GM23338 (cell line): ENCODE measurements at regions not wholly inside any gene's neighbourhood (a gene's known extent, or its start where the extent isn't known, plus 50 kb on each side); places are given as distances from the start of the nearest gene placed in this dataset.

Source experiments
- CREB1 ChIP-seq: fragments of 250-450 bp; sonication (Bioruptor Pico); IDR thresholded peaks from 2 replicates; pipeline ENCODE4 v1.5.0; 2020; ENCODE audit warnings: low read depth, mild to moderate bottlenecking, moderate library complexity
- EZH2 ChIP-seq: fragments of 200-600 bp; sonication (generic); IDR thresholded peaks from one replicate; pipeline ENCODE4 v1.8.0; 2017; ENCODE audit warnings: antibody characterized with exemption, mild to moderate bottlenecking, low read depth; ENCODE audit not compliant: unreplicated experiment
- EZH2phosphoT487 ChIP-seq: fragments of 200-600 bp; sonication (generic); IDR thresholded peaks from one replicate; pipeline ENCODE4 v1.8.1; 2018; ENCODE audit warnings: antibody characterized with exemption; ENCODE audit not compliant: unreplicated experiment
- JUNB ChIP-seq: IDR thresholded peaks from one replicate; pipeline ENCODE4 v1.6.1; 2016; ENCODE audit warnings: antibody characterized with exemption; ENCODE audit not compliant: unreplicated experiment
- NANOG ChIP-seq: IDR thresholded peaks from 2 replicates; pipeline ENCODE4 v1.6.1; 2016; ENCODE audit warnings: antibody characterized with exemption, borderline replicate concordance
- POLR2AphosphoS5 ChIP-seq: IDR thresholded peaks from 2 replicates; pipeline ENCODE4 v1.6.1; 2016; ENCODE audit warnings: antibody characterized with exemption, low read depth
- ZNF114 ChIP-seq: fragments of 250-450 bp; sonication (Bioruptor Pico); IDR thresholded peaks from 2 replicates; pipeline ENCODE4 v1.5.0; 2020; ENCODE audit warnings: mild to moderate bottlenecking, moderate library complexity
- ZNF331 ChIP-seq: fragments of 250-450 bp; sonication (Bioruptor Pico); IDR thresholded peaks from 2 replicates; pipeline ENCODE4 v1.5.0; 2020; ENCODE audit warnings: low read depth, mild to moderate bottlenecking, moderate library complexity
- TF ChIP-seq, protein P1 (sequence below), 2 experiments: fragments of 200-600 bp in 1 of 2; sonication (generic) in 1 of 2; conservative IDR thresholded peaks; 2 replicates each; pipeline versions ENCODE4 v1.5.1 to v1.6.1; 2016 to 2017; ENCODE audit warnings: antibody characterized with exemption in 2 of 2, low read depth in 2 of 2, mild to moderate bottlenecking in 2 of 2, moderate library complexity in 1 of 2
- TF ChIP-seq, protein P2 (sequence below): IDR thresholded peaks from one replicate; pipeline ENCODE4 v1.6.1; 2018; ENCODE audit warnings: antibody characterized with exemption; ENCODE audit not compliant: unreplicated experiment
- TF ChIP-seq, protein P3 (sequence below): IDR thresholded peaks from 2 replicates; pipeline ENCODE4 v1.6.1; 2016; ENCODE audit warnings: antibody characterized with exemption
- TF ChIP-seq, protein P4 (sequence below): fragments of 250-450 bp; sonication (Bioruptor Pico); IDR thresholded peaks from 2 replicates; pipeline ENCODE4 v1.5.0; 2020; ENCODE audit warnings: mild to moderate bottlenecking, moderate library complexity

DNA sequence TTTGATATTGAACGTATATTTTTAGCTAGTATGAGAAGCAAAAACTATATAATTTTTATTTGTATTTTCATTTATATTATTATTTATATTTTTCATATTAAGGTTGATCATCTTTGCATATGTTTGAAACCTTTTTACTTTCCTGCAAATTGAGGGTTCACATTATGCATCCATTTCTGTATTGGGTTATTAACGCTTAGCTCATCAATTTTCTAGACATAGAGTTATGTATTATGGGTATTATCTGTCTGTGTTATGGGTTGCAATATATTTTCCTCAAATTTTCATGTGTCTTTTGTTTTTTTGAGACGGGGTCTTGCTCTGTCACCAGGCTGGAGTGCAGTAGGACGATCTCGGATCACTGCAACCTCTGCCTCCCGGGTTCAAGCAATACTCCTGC lies 2377.0 kb upstream of the WWC1 start:
- TF ChIP-seq POLR2AphosphoS5, result no peak
- TF ChIP-seq, protein P1, sequence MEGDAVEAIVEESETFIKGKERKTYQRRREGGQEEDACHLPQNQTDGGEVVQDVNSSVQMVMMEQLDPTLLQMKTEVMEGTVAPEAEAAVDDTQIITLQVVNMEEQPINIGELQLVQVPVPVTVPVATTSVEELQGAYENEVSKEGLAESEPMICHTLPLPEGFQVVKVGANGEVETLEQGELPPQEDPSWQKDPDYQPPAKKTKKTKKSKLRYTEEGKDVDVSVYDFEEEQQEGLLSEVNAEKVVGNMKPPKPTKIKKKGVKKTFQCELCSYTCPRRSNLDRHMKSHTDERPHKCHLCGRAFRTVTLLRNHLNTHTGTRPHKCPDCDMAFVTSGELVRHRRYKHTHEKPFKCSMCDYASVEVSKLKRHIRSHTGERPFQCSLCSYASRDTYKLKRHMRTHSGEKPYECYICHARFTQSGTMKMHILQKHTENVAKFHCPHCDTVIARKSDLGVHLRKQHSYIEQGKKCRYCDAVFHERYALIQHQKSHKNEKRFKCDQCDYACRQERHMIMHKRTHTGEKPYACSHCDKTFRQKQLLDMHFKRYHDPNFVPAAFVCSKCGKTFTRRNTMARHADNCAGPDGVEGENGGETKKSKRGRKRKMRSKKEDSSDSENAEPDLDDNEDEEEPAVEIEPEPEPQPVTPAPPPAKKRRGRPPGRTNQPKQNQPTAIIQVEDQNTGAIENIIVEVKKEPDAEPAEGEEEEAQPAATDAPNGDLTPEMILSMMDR (conservative IDR thresholded peaks at IDR 0.05; ENCODE audit: low read depth in 2 of 2), result no peak
- TF ChIP-seq EZH2, result no peak
- TF ChIP-seq NANOG, result no peak
- TF ChIP-seq ZNF114 (CRISPR knock-in tag), result no peak
- no peak for TF ChIP-seq EZH2phosphoT487
- no peak for TF ChIP-seq CREB1
- TF ChIP-seq ZNF331 (CRISPR knock-in tag), result no peak
- TF ChIP-seq, protein P2, sequence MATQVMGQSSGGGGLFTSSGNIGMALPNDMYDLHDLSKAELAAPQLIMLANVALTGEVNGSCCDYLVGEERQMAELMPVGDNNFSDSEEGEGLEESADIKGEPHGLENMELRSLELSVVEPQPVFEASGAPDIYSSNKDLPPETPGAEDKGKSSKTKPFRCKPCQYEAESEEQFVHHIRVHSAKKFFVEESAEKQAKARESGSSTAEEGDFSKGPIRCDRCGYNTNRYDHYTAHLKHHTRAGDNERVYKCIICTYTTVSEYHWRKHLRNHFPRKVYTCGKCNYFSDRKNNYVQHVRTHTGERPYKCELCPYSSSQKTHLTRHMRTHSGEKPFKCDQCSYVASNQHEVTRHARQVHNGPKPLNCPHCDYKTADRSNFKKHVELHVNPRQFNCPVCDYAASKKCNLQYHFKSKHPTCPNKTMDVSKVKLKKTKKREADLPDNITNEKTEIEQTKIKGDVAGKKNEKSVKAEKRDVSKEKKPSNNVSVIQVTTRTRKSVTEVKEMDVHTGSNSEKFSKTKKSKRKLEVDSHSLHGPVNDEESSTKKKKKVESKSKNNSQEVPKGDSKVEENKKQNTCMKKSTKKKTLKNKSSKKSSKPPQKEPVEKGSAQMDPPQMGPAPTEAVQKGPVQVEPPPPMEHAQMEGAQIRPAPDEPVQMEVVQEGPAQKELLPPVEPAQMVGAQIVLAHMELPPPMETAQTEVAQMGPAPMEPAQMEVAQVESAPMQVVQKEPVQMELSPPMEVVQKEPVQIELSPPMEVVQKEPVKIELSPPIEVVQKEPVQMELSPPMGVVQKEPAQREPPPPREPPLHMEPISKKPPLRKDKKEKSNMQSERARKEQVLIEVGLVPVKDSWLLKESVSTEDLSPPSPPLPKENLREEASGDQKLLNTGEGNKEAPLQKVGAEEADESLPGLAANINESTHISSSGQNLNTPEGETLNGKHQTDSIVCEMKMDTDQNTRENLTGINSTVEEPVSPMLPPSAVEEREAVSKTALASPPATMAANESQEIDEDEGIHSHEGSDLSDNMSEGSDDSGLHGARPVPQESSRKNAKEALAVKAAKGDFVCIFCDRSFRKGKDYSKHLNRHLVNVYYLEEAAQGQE, result no peak
- TF ChIP-seq, protein P3, sequence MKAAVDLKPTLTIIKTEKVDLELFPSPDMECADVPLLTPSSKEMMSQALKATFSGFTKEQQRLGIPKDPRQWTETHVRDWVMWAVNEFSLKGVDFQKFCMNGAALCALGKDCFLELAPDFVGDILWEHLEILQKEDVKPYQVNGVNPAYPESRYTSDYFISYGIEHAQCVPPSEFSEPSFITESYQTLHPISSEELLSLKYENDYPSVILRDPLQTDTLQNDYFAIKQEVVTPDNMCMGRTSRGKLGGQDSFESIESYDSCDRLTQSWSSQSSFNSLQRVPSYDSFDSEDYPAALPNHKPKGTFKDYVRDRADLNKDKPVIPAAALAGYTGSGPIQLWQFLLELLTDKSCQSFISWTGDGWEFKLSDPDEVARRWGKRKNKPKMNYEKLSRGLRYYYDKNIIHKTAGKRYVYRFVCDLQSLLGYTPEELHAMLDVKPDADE, result no peak
- TF ChIP-seq JUNB, result no peak
- TF ChIP-seq, protein P4, sequence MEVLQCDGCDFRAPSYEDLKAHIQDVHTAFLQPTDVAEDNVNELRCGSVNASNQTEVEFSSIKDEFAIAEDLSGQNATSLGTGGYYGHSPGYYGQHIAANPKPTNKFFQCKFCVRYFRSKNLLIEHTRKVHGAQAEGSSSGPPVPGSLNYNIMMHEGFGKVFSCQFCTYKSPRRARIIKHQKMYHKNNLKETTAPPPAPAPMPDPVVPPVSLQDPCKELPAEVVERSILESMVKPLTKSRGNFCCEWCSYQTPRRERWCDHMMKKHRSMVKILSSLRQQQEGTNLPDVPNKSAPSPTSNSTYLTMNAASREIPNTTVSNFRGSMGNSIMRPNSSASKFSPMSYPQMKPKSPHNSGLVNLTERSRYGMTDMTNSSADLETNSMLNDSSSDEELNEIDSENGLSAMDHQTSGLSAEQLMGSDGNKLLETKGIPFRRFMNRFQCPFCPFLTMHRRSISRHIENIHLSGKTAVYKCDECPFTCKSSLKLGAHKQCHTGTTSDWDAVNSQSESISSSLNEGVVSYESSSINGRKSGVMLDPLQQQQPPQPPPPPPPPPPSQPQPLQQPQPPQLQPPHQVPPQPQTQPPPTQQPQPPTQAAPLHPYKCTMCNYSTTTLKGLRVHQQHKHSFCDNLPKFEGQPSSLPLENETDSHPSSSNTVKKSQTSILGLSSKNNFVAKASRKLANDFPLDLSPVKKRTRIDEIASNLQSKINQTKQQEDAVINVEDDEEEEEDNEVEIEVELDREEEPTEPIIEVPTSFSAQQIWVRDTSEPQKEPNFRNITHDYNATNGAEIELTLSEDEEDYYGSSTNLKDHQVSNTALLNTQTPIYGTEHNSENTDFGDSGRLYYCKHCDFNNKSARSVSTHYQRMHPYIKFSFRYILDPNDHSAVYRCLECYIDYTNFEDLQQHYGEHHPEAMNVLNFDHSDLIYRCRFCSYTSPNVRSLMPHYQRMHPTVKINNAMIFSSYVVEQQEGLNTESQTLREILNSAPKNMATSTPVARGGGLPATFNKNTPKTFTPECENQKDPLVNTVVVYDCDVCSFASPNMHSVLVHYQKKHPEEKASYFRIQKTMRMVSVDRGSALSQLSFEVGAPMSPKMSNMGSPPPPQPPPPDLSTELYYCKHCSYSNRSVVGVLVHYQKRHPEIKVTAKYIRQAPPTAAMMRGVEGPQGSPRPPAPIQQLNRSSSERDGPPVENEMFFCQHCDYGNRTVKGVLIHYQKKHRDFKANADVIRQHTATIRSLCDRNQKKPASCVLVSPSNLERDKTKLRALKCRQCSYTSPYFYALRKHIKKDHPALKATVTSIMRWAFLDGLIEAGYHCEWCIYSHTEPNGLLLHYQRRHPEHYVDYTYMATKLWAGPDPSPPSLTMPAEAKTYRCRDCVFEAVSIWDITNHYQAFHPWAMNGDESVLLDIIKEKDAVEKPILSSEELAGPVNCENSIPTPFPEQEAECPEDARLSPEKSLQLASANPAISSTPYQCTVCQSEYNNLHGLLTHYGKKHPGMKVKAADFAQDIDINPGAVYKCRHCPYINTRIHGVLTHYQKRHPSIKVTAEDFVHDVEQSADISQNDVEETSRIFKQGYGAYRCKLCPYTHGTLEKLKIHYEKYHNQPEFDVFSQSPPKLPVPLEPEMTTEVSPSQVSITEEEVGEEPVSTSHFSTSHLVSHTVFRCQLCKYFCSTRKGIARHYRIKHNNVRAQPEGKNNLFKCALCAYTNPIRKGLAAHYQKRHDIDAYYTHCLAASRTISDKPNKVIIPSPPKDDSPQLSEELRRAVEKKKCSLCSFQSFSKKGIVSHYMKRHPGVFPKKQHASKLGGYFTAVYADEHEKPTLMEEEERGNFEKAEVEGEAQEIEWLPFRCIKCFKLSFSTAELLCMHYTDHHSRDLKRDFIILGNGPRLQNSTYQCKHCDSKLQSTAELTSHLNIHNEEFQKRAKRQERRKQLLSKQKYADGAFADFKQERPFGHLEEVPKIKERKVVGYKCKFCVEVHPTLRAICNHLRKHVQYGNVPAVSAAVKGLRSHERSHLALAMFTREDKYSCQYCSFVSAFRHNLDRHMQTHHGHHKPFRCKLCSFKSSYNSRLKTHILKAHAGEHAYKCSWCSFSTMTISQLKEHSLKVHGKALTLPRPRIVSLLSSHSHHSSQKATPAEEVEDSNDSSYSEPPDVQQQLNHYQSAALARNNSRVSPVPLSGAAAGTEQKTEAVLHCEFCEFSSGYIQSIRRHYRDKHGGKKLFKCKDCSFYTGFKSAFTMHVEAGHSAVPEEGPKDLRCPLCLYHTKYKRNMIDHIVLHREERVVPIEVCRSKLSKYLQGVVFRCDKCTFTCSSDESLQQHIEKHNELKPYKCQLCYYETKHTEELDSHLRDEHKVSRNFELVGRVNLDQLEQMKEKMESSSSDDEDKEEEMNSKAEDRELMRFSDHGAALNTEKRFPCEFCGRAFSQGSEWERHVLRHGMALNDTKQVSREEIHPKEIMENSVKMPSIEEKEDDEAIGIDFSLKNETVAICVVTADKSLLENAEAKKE (CRISPR knock-in tag), result no peak
